ENCODE measurements at regions not wholly inside any gene's neighbourhood (a gene's known extent, or its start where the extent isn't known, plus 50 kb on each side); places are given as distances from the start of the nearest gene placed in this dataset.
A peak's percentile ranks its signal among the peaks of the same experiment; 100 is the strongest.

- DNase-seq (ENCODE audit: low spot score) = no peak
Observed at GRCh38 chr2:221203125-221203524, 369.0 kb downstream of the EPHA4 start.

DNA sequence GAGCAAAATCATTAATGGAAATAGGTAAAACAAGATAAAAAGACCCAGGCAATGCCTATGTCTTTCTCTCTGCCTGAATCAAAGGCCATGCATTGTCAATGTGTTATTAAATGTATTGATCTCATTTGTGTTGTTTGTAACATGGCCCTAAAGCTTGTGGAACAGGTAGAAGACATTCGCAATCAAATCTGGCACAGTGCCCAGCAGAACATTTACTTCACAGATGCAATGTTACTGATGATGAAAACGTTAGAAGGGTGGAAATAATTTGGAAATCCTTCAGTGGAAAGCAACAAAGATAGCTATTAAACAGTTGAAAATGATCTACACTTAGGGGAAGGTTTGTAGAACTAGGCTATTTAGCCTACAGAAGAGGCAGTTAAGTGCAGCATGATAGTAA is 368.2 kb downstream of the EPHA4 start:
- no peak for DNase-seq (ENCODE audit: low spot score)

GRCh38 chr2:221204699-221205098 is 367.4 kb downstream of the EPHA4 start:
- no peak for DNase-seq (ENCODE audit: low spot score)

GRCh38 chr2:221205103-221205673 is 366.9 kb downstream of the EPHA4 start:
- DNase-seq (ENCODE audit: low spot score) = no peak

DNA sequence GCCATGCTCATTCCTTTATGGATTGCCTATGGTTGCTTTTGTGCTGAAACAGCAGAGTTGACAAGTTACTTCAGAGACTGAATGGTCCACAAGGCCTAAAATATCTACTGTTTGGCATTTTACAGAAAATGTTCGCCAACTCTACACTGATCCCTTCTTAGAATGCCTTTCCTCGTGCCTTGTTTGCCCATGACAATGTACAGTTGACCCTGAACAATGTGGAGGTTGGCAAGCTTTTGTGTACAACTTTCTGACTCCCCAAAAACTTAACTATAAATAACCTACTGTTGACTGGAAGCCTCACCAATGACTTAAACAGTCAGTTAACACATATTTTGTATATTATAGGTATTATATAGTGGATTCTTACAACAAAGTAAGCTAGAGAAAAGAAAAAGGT is 361.4 kb downstream of the EPHA4 start:
- no peak for DNase-seq (ENCODE audit: low spot score)

DNA sequence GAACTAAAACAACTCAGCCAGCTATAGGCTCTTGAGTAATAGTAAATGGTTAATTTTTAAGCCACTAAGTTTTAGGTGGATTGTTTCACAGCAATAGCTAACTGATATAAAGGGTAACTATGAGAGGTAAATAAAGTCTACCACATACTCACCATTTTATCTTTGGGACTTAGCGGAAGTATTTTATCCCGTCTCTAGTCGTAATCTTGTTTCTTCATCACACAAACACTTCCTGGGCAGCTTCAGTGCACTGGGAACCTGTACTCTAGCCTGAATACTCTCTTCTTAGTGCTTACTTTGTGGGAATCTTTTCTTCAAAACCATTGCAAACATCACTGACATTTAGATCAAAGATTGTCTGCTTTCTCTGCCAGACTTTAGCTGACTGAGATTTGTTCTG is 360.5 kb downstream of the EPHA4 start:
- no peak for DNase-seq (ENCODE audit: low spot score)

DNA sequence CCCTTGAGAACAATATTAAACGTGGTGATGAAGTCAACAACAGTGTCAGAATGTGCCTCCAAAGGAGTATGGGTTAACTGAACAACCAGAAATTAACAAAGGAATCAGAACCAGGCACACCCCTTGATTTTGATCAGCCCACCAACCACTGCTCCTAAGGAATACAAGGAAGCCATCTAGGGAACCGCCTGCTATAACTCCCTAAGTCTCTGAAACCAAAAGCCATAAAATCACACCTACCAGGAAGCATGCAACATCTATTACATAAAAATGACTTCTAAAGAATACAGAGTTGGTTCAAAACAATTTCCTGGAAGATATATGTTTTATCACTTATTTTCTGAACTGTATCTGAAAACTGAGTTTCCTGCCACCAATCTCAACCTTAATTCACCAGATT is 360.0 kb downstream of the EPHA4 start:
- DNase-seq (ENCODE audit: low spot score) = no peak

GRCh38 chr2:221215487-221215886 is 356.6 kb downstream of the EPHA4 start:
- no peak for DNase-seq (ENCODE audit: low spot score)

DNA sequence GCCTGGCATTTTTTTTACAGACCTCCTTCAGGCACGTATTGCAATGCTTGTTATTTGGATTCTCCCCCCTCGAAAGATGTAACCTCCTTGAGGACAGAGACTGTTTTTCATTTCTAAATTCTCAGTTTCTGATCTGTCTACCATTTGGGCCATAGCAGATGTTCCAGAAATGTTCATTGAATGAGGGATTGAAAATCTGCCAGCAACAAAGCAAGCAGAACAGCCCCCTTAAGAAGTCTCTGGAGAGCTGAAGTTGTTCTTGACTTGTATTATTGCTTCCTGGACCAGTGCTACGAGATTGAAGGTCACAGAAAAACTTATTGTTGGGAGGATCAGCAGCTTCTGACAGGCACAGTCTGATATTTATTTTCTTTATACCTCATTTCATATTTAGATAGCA is 355.5 kb downstream of the EPHA4 start:
- DNase-seq (ENCODE audit: low spot score) = no peak

GRCh38 chr2:221225752-221226151 is 346.4 kb downstream of the EPHA4 start:
- DNase-seq (ENCODE audit: low spot score) = no peak

DNA sequence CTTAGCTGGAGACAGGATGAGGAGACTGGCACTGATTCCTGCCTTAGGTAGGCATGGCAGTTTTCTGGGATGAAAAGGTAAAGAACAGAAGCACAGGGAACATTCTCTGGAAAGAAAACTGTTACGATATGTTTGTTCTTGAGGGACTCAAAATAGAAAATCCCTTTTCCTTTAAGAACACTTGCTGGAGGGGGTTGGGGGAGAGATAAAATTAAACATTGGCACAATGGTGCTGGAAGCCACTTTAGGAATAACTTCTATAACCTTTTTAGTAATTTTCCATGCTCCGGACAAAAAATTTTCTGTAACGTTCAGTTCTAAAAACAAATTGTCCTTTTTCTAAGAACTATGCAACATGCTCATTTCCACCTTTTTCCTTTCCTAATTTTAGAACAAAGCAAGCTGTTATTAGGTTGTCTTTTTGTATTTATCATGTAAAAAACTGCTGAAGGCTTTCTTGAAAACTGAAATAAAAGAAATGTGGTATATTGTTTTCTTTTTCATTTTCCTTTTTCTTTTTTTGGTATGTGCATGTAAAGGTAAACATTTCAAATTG is 343.8 kb downstream of the EPHA4 start:
- no peak for DNase-seq (ENCODE audit: low spot score)

DNA sequence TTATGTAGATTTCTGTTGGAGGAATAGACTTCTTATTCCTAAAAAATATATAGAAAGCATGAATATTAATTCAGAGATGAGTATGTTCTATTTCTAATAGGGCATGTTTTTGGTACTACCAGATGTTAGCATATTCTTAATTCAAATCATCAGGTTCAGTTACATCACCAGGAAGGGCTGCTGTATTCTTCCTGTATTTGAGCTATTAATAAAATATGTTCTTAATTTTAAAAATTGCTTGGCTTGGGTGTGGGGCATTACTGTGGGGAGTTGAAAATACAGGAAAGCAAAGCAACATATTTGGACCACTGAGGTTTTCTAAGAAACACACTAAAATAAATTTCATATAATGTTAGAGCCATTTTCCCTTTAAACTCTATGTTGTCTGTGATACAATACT is 343.0 kb downstream of the EPHA4 start:
- DNase-seq (ENCODE audit: low spot score) = no peak

DNA sequence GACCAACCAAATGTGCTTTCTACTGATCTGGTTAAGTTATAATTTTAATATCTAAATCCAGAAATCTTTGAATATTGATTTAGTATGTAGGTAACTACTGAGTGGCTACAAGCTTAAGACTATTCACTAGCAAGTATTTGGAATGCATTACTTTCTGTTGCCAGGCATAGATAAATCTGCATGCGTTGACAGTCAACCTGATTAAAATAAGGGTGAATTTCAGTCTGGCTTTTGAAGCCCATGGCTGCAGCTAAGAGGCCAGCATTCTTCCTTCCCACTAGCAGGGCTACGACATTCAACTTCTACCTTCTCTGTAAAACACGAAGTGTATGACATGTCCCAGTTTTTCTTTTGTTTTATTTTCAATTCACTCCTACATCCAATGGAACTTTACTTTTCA is 340.6 kb downstream of the EPHA4 start:
- no peak for DNase-seq (ENCODE audit: low spot score)

DNA sequence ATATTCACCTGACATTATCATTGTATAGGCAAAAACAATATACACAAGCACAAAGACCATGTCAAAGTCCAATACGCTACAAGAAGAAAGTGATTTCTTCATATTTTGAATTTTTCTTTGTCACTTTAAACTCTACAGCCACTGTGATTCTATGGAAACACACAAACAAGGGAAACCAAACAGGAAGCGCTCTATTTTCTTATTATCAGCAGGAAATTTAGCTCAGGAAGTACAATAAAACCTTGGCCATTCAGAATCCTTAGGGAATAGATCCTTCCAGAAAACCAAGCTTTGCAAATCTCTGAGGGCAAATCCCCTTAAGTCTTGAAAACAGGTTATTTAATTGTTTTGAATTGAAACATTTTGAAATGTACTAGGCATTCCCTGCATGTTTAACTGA is 336.2 kb downstream of the EPHA4 start:
- peak; percentile 12 for DNase-seq (ENCODE audit: low spot score)

DNA sequence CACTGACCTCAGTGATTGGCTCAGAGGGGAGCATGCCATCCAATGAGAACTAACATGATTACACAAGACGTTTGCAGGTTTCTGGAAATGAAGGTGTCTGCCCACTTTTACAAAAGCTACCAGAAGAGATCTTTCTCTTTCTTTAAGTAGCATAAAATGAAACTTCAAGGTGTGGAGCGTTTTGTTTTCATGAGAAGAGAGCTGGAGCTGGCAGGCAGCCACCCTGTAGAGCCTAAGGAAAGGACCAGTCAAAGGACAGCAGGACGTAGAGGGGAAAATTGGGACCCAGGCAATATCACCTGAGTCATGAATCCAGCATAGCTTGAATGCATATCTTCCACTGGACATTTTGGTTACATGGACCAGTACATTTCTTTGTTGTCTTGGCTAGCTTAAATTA is 331.0 kb downstream of the EPHA4 start:
- DNase-seq (ENCODE audit: low spot score) = no peak

- no peak for DNase-seq (ENCODE audit: low spot score)
Observed at GRCh38 chr2:221243771-221244170, 328.3 kb downstream of the EPHA4 start.

- no peak for DNase-seq (ENCODE audit: low spot score)
Observed at GRCh38 chr2:221245045-221245444, 327.1 kb downstream of the EPHA4 start.

DNA sequence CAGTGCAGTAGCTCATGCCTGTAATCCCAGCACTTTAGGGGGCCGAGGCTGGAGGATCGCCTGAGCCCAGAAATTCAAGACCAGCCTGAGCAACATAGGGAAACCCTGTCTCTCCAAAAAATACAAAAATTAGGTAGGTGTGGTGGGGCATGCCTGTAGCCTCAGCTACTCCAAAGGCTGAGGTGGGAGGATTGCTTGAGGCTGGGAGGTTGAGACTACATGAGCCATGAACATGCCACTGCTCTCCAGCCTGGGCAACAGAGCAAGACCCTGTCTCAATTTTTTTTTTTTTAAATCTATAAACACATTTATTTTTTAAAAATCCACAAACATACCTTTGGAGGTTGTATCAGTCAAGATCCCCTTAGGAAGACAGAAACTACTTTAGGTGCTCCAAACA is 326.3 kb downstream of the EPHA4 start:
- DNase-seq (ENCODE audit: low spot score) = no peak

- peak; percentile 51 for DNase-seq (ENCODE audit: low spot score)
Observed at GRCh38 chr2:221254299-221254698, 317.8 kb downstream of the EPHA4 start.

DNA sequence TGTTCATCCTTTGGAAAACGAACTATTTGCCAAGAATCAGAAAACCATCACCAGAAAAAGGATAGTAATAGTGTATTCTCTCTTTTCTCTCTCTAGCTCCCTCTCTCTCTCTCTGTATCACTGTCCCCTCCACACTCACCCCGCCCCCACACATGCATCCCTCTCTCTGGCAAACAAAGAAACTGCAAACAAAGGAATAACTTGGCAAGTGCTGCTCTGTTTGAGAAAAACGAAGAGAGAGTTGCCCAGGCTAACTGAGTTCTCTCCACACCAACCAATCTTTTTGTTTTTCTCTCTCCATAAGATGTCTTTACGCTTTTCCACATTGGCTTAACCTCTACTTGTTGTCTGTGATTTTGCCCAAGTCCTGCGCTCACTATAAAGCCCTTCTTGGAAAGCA is 316.2 kb downstream of the EPHA4 start:
- no peak for DNase-seq (ENCODE audit: low spot score)

DNA sequence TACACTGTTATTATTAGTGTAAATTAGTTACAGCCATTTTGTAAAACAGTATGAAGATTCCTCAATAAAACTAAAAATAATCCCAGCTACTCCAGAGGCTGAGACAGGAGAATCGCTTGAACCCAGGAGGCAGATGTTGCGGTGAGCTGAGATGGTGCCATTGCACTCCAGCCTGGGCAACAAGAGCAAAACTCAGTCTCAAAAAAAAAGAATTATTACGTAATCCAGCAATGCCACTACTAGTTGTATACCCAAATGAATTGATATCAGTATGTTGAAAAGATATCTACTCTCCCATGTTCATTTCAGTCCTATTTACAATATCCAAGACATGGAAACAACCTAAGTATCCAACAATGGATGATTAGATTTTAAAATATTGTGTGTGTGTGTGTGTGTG is 313.6 kb downstream of the EPHA4 start:
- no peak for DNase-seq (ENCODE audit: low spot score)

GRCh38 chr2:221262651-221263050 is 309.5 kb downstream of the EPHA4 start:
- DNase-seq (ENCODE audit: low spot score) = no peak

GRCh38 chr2:221263573-221263972 is 308.5 kb downstream of the EPHA4 start:
- DNase-seq (ENCODE audit: low spot score) = no peak

GRCh38 chr2:221264318-221264717 is 307.8 kb downstream of the EPHA4 start:
- DNase-seq (ENCODE audit: low spot score) = no peak
